NT2/D1 (cell line): ENCODE measurements at regions not wholly inside any gene's neighbourhood (a gene's known extent, or its start where the extent isn't known, plus 50 kb on each side); places are given as distances from the start of the nearest gene placed in this dataset.

ENCODE experiments used
- DNase-seq: peaks from one replicate; pipeline ENCODE4 v3.0.0-alpha.2; 2011; ENCODE audit warnings: low read depth, low spot score
- H3K27me3 ChIP-seq: 2 replicates; pipeline ENCODE4 v1.6.0; 2011; ENCODE audit warnings: mild to moderate bottlenecking; ENCODE audit not compliant: insufficient read length, insufficient read depth
- H3K36me3 ChIP-seq: 2 replicates; pipeline ENCODE4 v1.6.1; 2011; ENCODE audit warnings: mild to moderate bottlenecking, low read length, mixed read lengths; ENCODE audit not compliant: insufficient read depth, insufficient read length
- H3K4me1 ChIP-seq: 2 replicates; pipeline ENCODE4 v1.5.1; 2011; ENCODE audit not compliant: insufficient read depth, insufficient read length
- H3K4me3 ChIP-seq: 2 replicates; pipeline ENCODE4 v1.5.1; 2011; ENCODE audit warnings: low read depth; ENCODE audit not compliant: insufficient read length
- H3K9ac ChIP-seq: 2 replicates; pipeline ENCODE4 v1.6.0; 2011; ENCODE audit warnings: low read depth; ENCODE audit not compliant: insufficient read length
- H3K9me3 ChIP-seq: 2 replicates; pipeline ENCODE4 v1.5.1; 2011; ENCODE audit warnings: mild to moderate bottlenecking, low read length; ENCODE audit not compliant: insufficient read depth
- SUZ12 ChIP-seq: IDR thresholded peaks from 2 replicates; pipeline ENCODE4 v1.6.1; 2011; ENCODE audit not compliant: insufficient read length, insufficient read depth; ENCODE audit errors: extremely low read depth
- YY1 ChIP-seq: IDR thresholded peaks from 2 replicates; pipeline ENCODE4 v1.6.1; 2011; ENCODE audit not compliant: insufficient read length, insufficient read depth
- ZNF274 ChIP-seq: IDR thresholded peaks from 2 replicates; pipeline ENCODE4 v1.6.1; 2011; ENCODE audit warnings: mild to moderate bottlenecking, low read depth, low read length

DNA sequence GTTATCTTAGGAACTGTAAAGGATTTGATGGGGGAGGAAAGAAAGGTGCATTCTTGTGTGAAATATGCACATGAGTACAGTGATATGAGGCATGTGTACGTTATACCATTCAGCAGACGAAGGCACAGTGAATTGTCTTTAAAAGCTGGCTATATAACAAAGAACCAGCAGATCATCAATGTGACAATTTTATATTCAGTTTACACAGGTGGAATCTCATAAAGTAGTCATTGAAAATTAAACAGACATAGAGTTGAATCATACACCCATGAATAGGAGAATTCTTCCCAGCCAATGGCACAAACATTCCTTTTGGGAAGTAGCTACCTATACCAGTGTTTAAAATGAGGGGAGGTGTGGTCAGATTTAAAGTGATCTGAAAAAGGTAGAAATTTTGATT lies 470.3 kb downstream of the DSC3 start:
- no peak overlapping the region for H3K4me3 ChIP-seq
- H3K36me3 ChIP-seq: no peaks in the 10 kb centered on the region
- DNase-seq: no peak
- TF ChIP-seq ZNF274: no peak
- no peak for TF ChIP-seq YY1
- no peak for TF ChIP-seq SUZ12
- no peaks in the 10 kb centered on the region for H3K27me3 ChIP-seq
- no peaks in the 10 kb centered on the region for H3K9me3 ChIP-seq
- H3K4me1 ChIP-seq: no peaks in the 10 kb centered on the region
- H3K9ac ChIP-seq: no peak overlapping the region

DNA sequence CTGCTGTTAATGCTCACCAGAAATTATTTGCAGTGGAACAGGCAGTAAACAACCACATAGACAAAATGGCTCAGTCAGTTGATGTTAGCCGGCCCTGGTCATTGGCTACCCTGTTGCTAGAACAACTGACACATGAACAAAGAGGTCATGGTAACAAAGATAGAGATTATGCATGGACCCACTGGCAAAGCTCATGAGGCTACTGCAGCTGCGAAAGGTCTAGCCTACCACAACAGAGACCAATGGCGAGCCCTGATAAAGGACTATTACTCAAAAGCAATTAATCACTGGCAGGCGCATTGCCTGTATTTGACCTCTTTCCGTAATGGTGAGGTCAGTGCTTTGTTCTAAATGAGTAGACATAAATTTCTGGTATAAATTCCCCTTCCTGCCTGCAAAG lies 474.2 kb downstream of the DSC3 start:
- Histone ChIP-seq H3K4me3 (no peak overlapping the region), H3K27me3 (no peaks in the 10 kb centered on the region), H3K4me1 (no peaks in the 10 kb centered on the region), H3K9ac (no peak overlapping the region), H3K36me3 (no peaks in the 10 kb centered on the region), H3K9me3 (no peaks in the 10 kb centered on the region)
- TF ChIP-seq YY1: no peak
- TF ChIP-seq ZNF274: no peak
- TF ChIP-seq SUZ12: no peak
- DNase-seq: no peak

DNA sequence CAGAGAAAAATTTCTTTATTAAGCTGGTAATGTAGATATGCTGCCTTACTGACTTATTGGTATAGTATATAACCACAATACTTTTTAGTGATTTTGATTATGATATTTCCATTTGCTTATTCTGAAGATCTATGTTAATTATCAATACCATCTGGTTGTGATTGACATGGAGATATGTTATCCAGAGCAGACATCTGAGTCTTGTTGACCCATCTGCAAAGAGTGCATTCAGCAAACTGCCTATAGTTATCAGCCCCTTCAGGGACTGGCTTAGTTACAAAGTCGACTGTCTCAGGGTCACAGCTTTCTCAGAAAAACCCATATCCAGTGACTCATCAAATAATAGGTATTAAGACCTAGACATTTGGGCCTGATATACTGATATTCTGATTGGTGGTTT lies 475.7 kb downstream of the DSC3 start:
- TF ChIP-seq YY1 (no peak), SUZ12 (no peak), ZNF274 (no peak)
- Histone ChIP-seq H3K36me3 (no peaks in the 10 kb centered on the region), H3K9me3 (no peaks in the 10 kb centered on the region), H3K4me3 (no peak overlapping the region), H3K4me1 (no peaks in the 10 kb centered on the region), H3K9ac (no peak overlapping the region), H3K27me3 (no peaks in the 10 kb centered on the region)
- no peak for DNase-seq

- Histone ChIP-seq H3K36me3 (no peaks in the 10 kb centered on the region), H3K27me3 (no peaks in the 10 kb centered on the region), H3K9me3 (no peaks in the 10 kb centered on the region), H3K9ac (no peak overlapping the region), H3K4me1 (no peaks in the 10 kb centered on the region), H3K4me3 (no peak overlapping the region)
- DNase-seq: no peak
- TF ChIP-seq ZNF274 (no peak), SUZ12 (no peak), YY1 (no peak)
Observed at GRCh38 chr18:30562231-30562630, 480.3 kb downstream of the DSC3 start.

- no peaks in the 10 kb centered on the region for H3K4me1 ChIP-seq
- no peak for DNase-seq
- no peaks in the 10 kb centered on the region for H3K9me3 ChIP-seq
- no peak overlapping the region for H3K9ac ChIP-seq
- no peak overlapping the region for H3K4me3 ChIP-seq
- H3K36me3 ChIP-seq: no peaks in the 10 kb centered on the region
- TF ChIP-seq ZNF274: no peak
- TF ChIP-seq SUZ12: no peak
- TF ChIP-seq YY1: no peak
- no peaks in the 10 kb centered on the region for H3K27me3 ChIP-seq
Observed at GRCh38 chr18:30556112-30556511, 486.4 kb downstream of the DSC3 start.

DNA sequence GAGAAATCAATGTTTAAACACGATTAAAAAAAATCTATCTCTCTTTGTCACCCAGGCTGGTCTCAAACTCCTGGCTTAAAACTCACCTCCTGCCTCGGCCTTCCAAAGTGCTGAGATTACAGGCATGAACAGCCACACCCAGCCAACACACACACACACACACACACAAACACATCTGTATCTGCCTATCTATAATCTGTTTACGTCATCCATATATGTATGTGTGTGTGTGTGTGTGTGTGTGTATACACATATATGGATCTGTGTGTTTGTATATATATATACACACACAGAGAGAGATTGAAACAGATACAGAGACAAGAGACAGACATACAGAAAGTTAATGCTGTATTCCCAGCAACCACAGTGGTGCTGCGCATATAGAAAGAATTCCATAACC lies 497.1 kb downstream of the DSC3 start:
- Histone ChIP-seq H3K4me3 (no peak overlapping the region), H3K4me1 (no peaks in the 10 kb centered on the region), H3K36me3 (no peaks in the 10 kb centered on the region), H3K9me3 (no peaks in the 10 kb centered on the region), H3K27me3 (no peaks in the 10 kb centered on the region), H3K9ac (no peak overlapping the region)
- DNase-seq: no peak
- TF ChIP-seq SUZ12 (no peak), YY1 (no peak), ZNF274 (no peak)

GRCh38 chr18:30544141-30544540 lies 498.4 kb downstream of the DSC3 start:
- Histone ChIP-seq H3K27me3 (no peaks in the 10 kb centered on the region), H3K9ac (no peak overlapping the region), H3K4me3 (no peak overlapping the region), H3K4me1 (no peaks in the 10 kb centered on the region), H3K9me3 (no peaks in the 10 kb centered on the region), H3K36me3 (no peaks in the 10 kb centered on the region)
- no peak for DNase-seq
- TF ChIP-seq ZNF274 (no peak), SUZ12 (no peak), YY1 (no peak)

GRCh38 chr18:30533716-30534115 lies 508.8 kb downstream of the DSC3 start:
- Histone ChIP-seq H3K36me3 (no peaks in the 10 kb centered on the region), H3K9me3 (no peaks in the 10 kb centered on the region), H3K27me3 (no peaks in the 10 kb centered on the region)

More at GRCh38 chr18:30533716-30534115, 508.8 kb downstream of the DSC3 start:
- H3K4me1 ChIP-seq: no peaks in the 10 kb centered on the region
- H3K9ac ChIP-seq: no peak overlapping the region
- DNase-seq: no peak
- no peak overlapping the region for H3K4me3 ChIP-seq
- TF ChIP-seq YY1 (no peak), ZNF274 (no peak)
